ENCODE measurements at regions not wholly inside any gene's neighbourhood (a gene's known extent, or its start where the extent isn't known, plus 50 kb on each side); places are given as distances from the start of the nearest gene placed in this dataset.

GRCh38 chr13:70366720-70367119 lies 258.5 kb upstream of the KLHL1 start:
- DNase-seq, result no peak

GRCh38 chr13:70363991-70364390 lies 255.7 kb upstream of the KLHL1 start:
- DNase-seq, result no peak

GRCh38 chr13:70362820-70363570 lies 254.7 kb upstream of the KLHL1 start:
- no peak for DNase-seq

- no peak for DNase-seq
Measured at GRCh38 chr13:70357031-70357430, 248.8 kb upstream of the KLHL1 start.

GRCh38 chr13:70353096-70353495 lies 244.8 kb upstream of the KLHL1 start:
- no peak for DNase-seq

GRCh38 chr13:70347947-70348620 lies 239.8 kb upstream of the KLHL1 start:
- no peak for DNase-seq

GRCh38 chr13:70339738-70340137 lies 231.5 kb upstream of the KLHL1 start:
- DNase-seq, result no peak

GRCh38 chr13:70338609-70339008 lies 230.4 kb upstream of the KLHL1 start:
- no peak for DNase-seq

- no peak for DNase-seq
Measured at GRCh38 chr13:70336866-70337265, 228.6 kb upstream of the KLHL1 start.

GRCh38 chr13:70333752-70334151 lies 225.5 kb upstream of the KLHL1 start:
- no peak for DNase-seq

- DNase-seq, result no peak
Measured at GRCh38 chr13:70330697-70331361, 222.6 kb upstream of the KLHL1 start.

GRCh38 chr13:70324519-70324918 lies 216.3 kb upstream of the KLHL1 start:
- no peak for DNase-seq

- no peak for DNase-seq
Measured at GRCh38 chr13:70311191-70311590, 202.9 kb upstream of the KLHL1 start.

GRCh38 chr13:70310396-70311119 lies 202.3 kb upstream of the KLHL1 start:
- DNase-seq, result no peak

GRCh38 chr13:70297189-70297616 lies 189.0 kb upstream of the KLHL1 start:
- DNase-seq, result no peak

GRCh38 chr13:70284371-70284770 lies 176.1 kb upstream of the KLHL1 start:
- DNase-seq, result no peak

- DNase-seq, result no peak
Measured at GRCh38 chr13:70275841-70276240, 167.6 kb upstream of the KLHL1 start.

GRCh38 chr13:70255406-70255991 lies 147.2 kb upstream of the KLHL1 start:
- DNase-seq, result no peak

GRCh38 chr13:70253834-70254233 lies 145.6 kb upstream of the KLHL1 start:
- DNase-seq, result peak; percentile 37

- no peak for DNase-seq
Measured at GRCh38 chr13:70253411-70253810, 145.2 kb upstream of the KLHL1 start.

- DNase-seq, result peak; percentile 52
Measured at GRCh38 chr13:70249332-70250064, 141.2 kb upstream of the KLHL1 start.

GRCh38 chr13:70237131-70237530 lies 128.9 kb upstream of the KLHL1 start:
- DNase-seq, result no peak

Measured in NCI-H2029 (cell line).